ENCODE measurements at regions not wholly inside any gene's neighbourhood (a gene's known extent, or its start where the extent isn't known, plus 50 kb on each side); places are given as distances from the start of the nearest gene placed in this dataset.

GRCh38 chr12:114735680-114736374 lies 51.9 kb upstream of the TBX3 start:
- no peak for TF ChIP-seq POLR2AphosphoS5 (IDR thresholded peaks at IDR 0.05)
- TF ChIP-seq POLR2A (IDR thresholded peaks at IDR 0.05), result no peak
- no peak for TF ChIP-seq CTCF (IDR thresholded peaks at IDR 0.05)
- TF ChIP-seq EP300 (IDR thresholded peaks at IDR 0.05), result no peak
- no peaks in the 10 kb centered on the region for H3K9me3 ChIP-seq
- peaks cover 0 to 4% (median 0%) of the 10 kb centered on the region in 4 donors for H3K27me3 ChIP-seq
- peak overlapping the region in 1 of 4 donors; percentile 13 for H3K4me3 ChIP-seq
- H3K4me1 ChIP-seq, result peaks cover 0 to 11% (median 2%) of the 10 kb centered on the region in 4 donors
- DNase-seq (peak in 1 of 2 donors; percentile 74), ATAC-seq (ENCODE audit: low FRiP score in 2 of 2) (no peak)
- H3K27ac ChIP-seq, result peak overlapping the region in 1 of 4 donors; percentile 10
- 39 to 40% methylated on average over 22 to 43 of the region's 43 CpGs for WGBS, 2 donors
- no peaks in the 10 kb centered on the region for H3K36me3 ChIP-seq

GRCh38 chr12:114735011-114735410 lies 51.0 kb upstream of the TBX3 start:
- TF ChIP-seq POLR2A (IDR thresholded peaks at IDR 0.05) (no peak), CTCF (IDR thresholded peaks at IDR 0.05) (no peak), EP300 (IDR thresholded peaks at IDR 0.05) (no peak), POLR2AphosphoS5 (IDR thresholded peaks at IDR 0.05) (no peak)
- no peak for ATAC-seq (ENCODE audit: low FRiP score in 2 of 2)
- H3K9me3 ChIP-seq, result no peaks in the 10 kb centered on the region
- DNase-seq, result no peak
- no peak overlapping the region for H3K4me3 ChIP-seq
- no peak overlapping the region for H3K27ac ChIP-seq
- 59 to 79% methylated on average over 12 of the region's 12 CpGs for WGBS, 2 donors
- H3K36me3 ChIP-seq, result no peaks in the 10 kb centered on the region
- peaks cover 0 to 11% (median 2%) of the 10 kb centered on the region in 4 donors for H3K4me1 ChIP-seq
- H3K27me3 ChIP-seq, result peaks cover 0 to 4% (median 0%) of the 10 kb centered on the region in 4 donors

GRCh38 chr12:114733919-114734318 lies 49.9 kb upstream of the TBX3 start:
- H3K27me3 ChIP-seq, result peaks cover 0 to 4% (median 0%) of the 10 kb centered on the region in 4 donors
- peaks cover 0 to 11% (median 2%) of the 10 kb centered on the region in 4 donors for H3K4me1 ChIP-seq
- ATAC-seq (ENCODE audit: low FRiP score in 2 of 2) (no peak), DNase-seq (no peak)
- WGBS, 2 donors, result 78 to 80% methylated on average over 9 of the region's 9 CpGs
- no peaks in the 10 kb centered on the region for H3K36me3 ChIP-seq
- no peak for TF ChIP-seq EP300 (IDR thresholded peaks at IDR 0.05)
- TF ChIP-seq POLR2A (IDR thresholded peaks at IDR 0.05), result no peak
- no peak for TF ChIP-seq CTCF (IDR thresholded peaks at IDR 0.05)
- no peak for TF ChIP-seq POLR2AphosphoS5 (IDR thresholded peaks at IDR 0.05)
- no peak overlapping the region for H3K27ac ChIP-seq
- no peak overlapping the region for H3K4me3 ChIP-seq
- H3K9me3 ChIP-seq, result no peaks in the 10 kb centered on the region

Small RNAs in the stretch of these regions (small RNA-seq; reads per million reads assigned to genes)
- gene AC009804.1, result 0 reads per million in 4 donors
- 0 reads per million in 4 donors for gene RF00275
- 0 reads per million in 4 donors for gene RF00443
- gene RN7SL865P, result 0 reads per million in 4 donors

All from upper lobe of left lung (tissue), 6 donors.